K562 (cell line): ENCODE measurements at regions not wholly inside any gene's neighbourhood (a gene's known extent, or its start where the extent isn't known, plus 50 kb on each side); places are given as distances from the start of the nearest gene placed in this dataset.

ENCODE experiments used
- CSDE1 ChIP-seq, 2 experiments: fragments of 450-650 bp; IDR thresholded peaks; 2 replicates each; pipeline ENCODE4 v1.6.1; 2016; ENCODE audit warnings: mild to moderate bottlenecking in 1 of 2
- CXXC5 ChIP-seq: fragments of 250-450 bp; sonication (Bioruptor Pico); IDR thresholded peaks from 2 replicates; pipeline ENCODE4 v1.8.0; 2022; ENCODE audit warnings: inconsistent platforms, mild to moderate bottlenecking, moderate library complexity
- HNRNPL ChIP-seq: fragments of 200-400 bp; formaldehyde crosslinking; IDR thresholded peaks from 2 replicates; pipeline ENCODE4 v1.6.1; 2017; ENCODE audit warnings: low read depth, mild to moderate bottlenecking, low read length
- L3MBTL2 ChIP-seq: fragments of 450-650 bp; IDR thresholded peaks from 2 replicates; pipeline ENCODE4 v1.6.1; 2016; ENCODE audit warnings: mild to moderate bottlenecking, moderate library complexity
- MCM2 ChIP-seq: fragments of 450-650 bp; IDR thresholded peaks from 2 replicates; pipeline ENCODE4 v1.6.1; 2017; ENCODE audit warnings: low read depth, mild to moderate bottlenecking
- NFIX ChIP-seq: fragments of 250-450 bp; sonication (Bioruptor Pico); IDR thresholded peaks from 2 replicates; pipeline ENCODE4 v1.4.0; 2020; ENCODE audit warnings: low read depth, mild to moderate bottlenecking, moderate library complexity
- NFXL1 ChIP-seq: fragments of 450-650 bp; formaldehyde crosslinking; IDR thresholded peaks from 2 replicates; pipeline ENCODE4 v1.4.0; 2021; ENCODE audit warnings: mild to moderate bottlenecking
- SIRT6 ChIP-seq: IDR thresholded peaks from one replicate; pipeline ENCODE4 v1.6.1; 2012; ENCODE audit warnings: low read depth, mild to moderate bottlenecking, control low read depth, inconsistent platforms, low read length, moderate library complexity
- SNRNP70 ChIP-seq: fragments of 200-400 bp; formaldehyde crosslinking; optimal IDR thresholded peaks from 2 replicates; pipeline ENCODE3; 2017; ENCODE audit warnings: low read depth, low read length
- ZFP1 ChIP-seq: fragments of 450-650 bp; formaldehyde crosslinking; IDR thresholded peaks from 2 replicates; pipeline ENCODE4 v1.4.0; 2020; ENCODE audit warnings: mild to moderate bottlenecking, mixed read lengths
- ZNF695 ChIP-seq: fragments of 450-650 bp; formaldehyde crosslinking; IDR thresholded peaks from 2 replicates; pipeline ENCODE4 v1.4.0; 2020; ENCODE audit warnings: mild to moderate bottlenecking, moderate library complexity
- TF ChIP-seq, protein P1 (sequence below), 2 experiments: fragments of 150-350 bp in 1 of 2; IDR thresholded peaks; 2 replicates each; pipeline ENCODE4 v1.6.1; 2012 to 2016; ENCODE audit warnings: low read depth in 2 of 2, low read length in 2 of 2, mild to moderate bottlenecking in 1 of 2, moderate library complexity in 1 of 2
- TF ChIP-seq, protein P2 (sequence below), 2 experiments: fragments of 450-650 bp; formaldehyde crosslinking in 1 of 2; IDR thresholded peaks; 2 replicates each; pipeline versions ENCODE4 v1.4.0 to v1.6.1; 2014 to 2020; ENCODE audit warnings: mild to moderate bottlenecking in 2 of 2, borderline replicate concordance in 1 of 2, low read depth in 1 of 2
- TF ChIP-seq, protein P3 (sequence below): fragments of 450-650 bp; IDR thresholded peaks from 2 replicates; pipeline ENCODE4 v1.6.1; 2016; ENCODE audit warnings: antibody characterized with exemption
- TF ChIP-seq, protein P4 (sequence below): fragments of 250-450 bp; sonication (Bioruptor Pico); IDR thresholded peaks from 2 replicates; pipeline ENCODE4 v1.8.0; 2022; ENCODE audit warnings: inconsistent platforms, mild to moderate bottlenecking, moderate library complexity, borderline replicate concordance

DNA sequence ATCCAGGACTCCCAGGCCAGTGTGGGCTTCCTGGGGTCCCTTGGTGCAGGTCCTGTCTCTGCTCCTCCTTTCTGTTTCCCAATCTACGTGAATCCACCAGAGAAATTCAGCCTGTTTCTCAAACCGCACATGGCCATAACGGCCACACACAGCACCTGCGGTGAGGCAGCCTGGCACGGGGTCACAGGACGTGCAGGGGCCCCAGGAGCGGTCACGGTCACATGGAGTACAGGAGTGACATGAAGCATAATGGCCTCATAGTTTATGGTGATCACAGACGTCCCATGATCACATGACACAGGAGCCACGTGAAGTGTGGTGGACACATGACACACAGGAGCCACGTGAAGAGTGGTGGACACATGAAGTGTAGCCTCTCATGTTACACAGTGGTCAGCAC lies 248.5 kb upstream of the IRX4 start (continued):
- no peak for TF ChIP-seq CXXC5 (CRISPR knock-in tag)
- TF ChIP-seq, protein P1, sequence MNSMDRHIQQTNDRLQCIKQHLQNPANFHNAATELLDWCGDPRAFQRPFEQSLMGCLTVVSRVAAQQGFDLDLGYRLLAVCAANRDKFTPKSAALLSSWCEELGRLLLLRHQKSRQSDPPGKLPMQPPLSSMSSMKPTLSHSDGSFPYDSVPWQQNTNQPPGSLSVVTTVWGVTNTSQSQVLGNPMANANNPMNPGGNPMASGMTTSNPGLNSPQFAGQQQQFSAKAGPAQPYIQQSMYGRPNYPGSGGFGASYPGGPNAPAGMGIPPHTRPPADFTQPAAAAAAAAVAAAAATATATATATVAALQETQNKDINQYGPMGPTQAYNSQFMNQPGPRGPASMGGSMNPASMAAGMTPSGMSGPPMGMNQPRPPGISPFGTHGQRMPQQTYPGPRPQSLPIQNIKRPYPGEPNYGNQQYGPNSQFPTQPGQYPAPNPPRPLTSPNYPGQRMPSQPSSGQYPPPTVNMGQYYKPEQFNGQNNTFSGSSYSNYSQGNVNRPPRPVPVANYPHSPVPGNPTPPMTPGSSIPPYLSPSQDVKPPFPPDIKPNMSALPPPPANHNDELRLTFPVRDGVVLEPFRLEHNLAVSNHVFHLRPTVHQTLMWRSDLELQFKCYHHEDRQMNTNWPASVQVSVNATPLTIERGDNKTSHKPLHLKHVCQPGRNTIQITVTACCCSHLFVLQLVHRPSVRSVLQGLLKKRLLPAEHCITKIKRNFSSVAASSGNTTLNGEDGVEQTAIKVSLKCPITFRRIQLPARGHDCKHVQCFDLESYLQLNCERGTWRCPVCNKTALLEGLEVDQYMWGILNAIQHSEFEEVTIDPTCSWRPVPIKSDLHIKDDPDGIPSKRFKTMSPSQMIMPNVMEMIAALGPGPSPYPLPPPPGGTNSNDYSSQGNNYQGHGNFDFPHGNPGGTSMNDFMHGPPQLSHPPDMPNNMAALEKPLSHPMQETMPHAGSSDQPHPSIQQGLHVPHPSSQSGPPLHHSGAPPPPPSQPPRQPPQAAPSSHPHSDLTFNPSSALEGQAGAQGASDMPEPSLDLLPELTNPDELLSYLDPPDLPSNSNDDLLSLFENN (IDR thresholded peaks at IDR 0.05; ENCODE audit: low read depth in 2 of 2, low read length in 2 of 2) = no peak
- TF ChIP-seq L3MBTL2 = peak; percentile 50; the same call in 1 of the 2 replicates
- no peak for TF ChIP-seq NFIX (CRISPR knock-in tag)
- no peak for TF ChIP-seq NFXL1 (CRISPR knock-in tag)
- no peak for TF ChIP-seq CSDE1 (IDR thresholded peaks at IDR 0.05)
- TF ChIP-seq ZNF695 (CRISPR knock-in tag) = no peak
- TF ChIP-seq, protein P2, sequence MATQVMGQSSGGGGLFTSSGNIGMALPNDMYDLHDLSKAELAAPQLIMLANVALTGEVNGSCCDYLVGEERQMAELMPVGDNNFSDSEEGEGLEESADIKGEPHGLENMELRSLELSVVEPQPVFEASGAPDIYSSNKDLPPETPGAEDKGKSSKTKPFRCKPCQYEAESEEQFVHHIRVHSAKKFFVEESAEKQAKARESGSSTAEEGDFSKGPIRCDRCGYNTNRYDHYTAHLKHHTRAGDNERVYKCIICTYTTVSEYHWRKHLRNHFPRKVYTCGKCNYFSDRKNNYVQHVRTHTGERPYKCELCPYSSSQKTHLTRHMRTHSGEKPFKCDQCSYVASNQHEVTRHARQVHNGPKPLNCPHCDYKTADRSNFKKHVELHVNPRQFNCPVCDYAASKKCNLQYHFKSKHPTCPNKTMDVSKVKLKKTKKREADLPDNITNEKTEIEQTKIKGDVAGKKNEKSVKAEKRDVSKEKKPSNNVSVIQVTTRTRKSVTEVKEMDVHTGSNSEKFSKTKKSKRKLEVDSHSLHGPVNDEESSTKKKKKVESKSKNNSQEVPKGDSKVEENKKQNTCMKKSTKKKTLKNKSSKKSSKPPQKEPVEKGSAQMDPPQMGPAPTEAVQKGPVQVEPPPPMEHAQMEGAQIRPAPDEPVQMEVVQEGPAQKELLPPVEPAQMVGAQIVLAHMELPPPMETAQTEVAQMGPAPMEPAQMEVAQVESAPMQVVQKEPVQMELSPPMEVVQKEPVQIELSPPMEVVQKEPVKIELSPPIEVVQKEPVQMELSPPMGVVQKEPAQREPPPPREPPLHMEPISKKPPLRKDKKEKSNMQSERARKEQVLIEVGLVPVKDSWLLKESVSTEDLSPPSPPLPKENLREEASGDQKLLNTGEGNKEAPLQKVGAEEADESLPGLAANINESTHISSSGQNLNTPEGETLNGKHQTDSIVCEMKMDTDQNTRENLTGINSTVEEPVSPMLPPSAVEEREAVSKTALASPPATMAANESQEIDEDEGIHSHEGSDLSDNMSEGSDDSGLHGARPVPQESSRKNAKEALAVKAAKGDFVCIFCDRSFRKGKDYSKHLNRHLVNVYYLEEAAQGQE (IDR thresholded peaks at IDR 0.05; ENCODE audit: borderline replicate concordance) = peak; percentile 31; the same call in 1 of the 2 replicates
- TF ChIP-seq, protein P2 (CRISPR knock-in tag; IDR thresholded peaks at IDR 0.05; ENCODE audit: low read depth) = no peak
- TF ChIP-seq SIRT6 = no peak
- TF ChIP-seq, protein P3, sequence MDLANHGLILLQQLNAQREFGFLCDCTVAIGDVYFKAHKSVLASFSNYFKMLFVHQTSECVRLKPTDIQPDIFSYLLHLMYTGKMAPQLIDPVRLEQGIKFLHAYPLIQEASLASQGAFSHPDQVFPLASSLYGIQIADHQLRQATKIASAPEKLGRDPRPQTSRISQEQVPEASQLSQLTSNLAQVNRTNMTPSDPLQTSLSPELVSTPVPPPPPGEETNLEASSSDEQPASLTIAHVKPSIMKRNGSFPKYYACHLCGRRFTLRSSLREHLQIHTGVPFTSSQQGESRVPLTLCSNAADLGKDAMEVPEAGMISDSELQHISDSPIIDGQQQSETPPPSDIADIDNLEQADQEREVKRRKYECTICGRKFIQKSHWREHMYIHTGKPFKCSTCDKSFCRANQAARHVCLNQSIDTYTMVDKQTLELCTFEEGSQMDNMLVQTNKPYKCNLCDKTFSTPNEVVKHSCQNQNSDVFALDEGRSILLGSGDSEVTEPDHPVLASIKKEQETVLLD = no peak
- no peak for TF ChIP-seq ZFP1 (CRISPR knock-in tag)
- TF ChIP-seq, protein P4, sequence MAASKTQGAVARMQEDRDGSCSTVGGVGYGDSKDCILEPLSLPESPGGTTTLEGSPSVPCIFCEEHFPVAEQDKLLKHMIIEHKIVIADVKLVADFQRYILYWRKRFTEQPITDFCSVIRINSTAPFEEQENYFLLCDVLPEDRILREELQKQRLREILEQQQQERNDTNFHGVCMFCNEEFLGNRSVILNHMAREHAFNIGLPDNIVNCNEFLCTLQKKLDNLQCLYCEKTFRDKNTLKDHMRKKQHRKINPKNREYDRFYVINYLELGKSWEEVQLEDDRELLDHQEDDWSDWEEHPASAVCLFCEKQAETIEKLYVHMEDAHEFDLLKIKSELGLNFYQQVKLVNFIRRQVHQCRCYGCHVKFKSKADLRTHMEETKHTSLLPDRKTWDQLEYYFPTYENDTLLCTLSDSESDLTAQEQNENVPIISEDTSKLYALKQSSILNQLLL (CRISPR knock-in tag) = no peak
- no peak for TF ChIP-seq SNRNP70
- TF ChIP-seq MCM2 = no peak
- TF ChIP-seq HNRNPL = no peak
